Stimulated activated CD4-positive, alpha-beta T cell treated with anti-CD3 and anti-CD28 coated beads, Interleukin-12 subunit alpha, Interleukin-12 subunit beta, amount 100 ng/mL, for 24 hours (primary cell): ENCODE measurements at regions not wholly inside any gene's neighbourhood (a gene's known extent, or its start where the extent isn't known, plus 50 kb on each side); places are given as distances from the start of the nearest gene placed in this dataset.

Experiments
- DNase-seq, 2 experiments: peaks; one replicate each; pipeline ENCODE4 v3.0.0-alpha.2; 2020; ENCODE audit warnings: low read depth in 2 of 2

- DNase-seq, result no peak
Observed at GRCh38 chr2:237270520-237270919, 143.4 kb downstream of the COL6A3 start.

DNA sequence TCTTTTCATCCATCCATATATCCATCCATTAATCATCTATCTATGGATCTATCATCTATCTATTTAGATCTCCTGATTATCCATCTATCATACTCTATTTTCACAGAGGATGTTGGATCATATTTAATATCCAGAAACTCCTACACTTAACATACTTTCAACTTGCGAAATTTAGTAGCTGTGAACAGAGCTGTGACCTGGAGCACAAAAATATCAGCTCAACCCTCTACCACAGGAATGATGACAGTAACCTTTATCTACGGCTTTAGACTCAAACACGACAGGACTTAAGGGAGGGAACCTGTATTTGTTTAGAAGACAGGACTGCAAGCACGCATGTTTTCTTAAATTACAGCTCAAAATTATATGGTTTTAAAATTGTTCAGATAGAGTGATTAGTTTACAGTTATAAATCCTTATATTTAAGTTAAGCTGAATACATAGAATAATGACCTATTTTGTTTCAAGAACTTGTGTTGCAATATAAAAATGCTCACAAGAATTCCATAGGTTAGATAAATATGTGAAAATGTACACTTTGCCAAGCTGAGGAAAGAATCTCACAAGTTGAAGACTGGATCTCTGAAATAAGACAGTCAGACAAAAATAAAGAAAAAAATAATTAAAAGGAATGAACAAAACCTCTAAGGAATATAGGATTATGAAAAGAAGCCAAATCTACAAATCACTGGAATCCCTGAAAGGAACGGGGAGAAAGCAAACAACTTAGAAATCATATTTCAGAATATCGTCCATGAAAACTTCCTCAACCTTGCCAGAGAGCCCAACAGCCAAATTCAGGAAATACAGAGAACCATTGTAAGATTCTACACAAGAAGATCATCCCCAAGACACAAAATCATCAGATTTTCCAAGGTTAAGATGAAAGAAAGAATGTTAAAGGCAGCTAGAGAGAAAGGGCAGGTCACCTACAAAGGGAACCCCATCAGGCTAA is 142.0 kb downstream of the COL6A3 start:
- no peak for DNase-seq
